Bronchial epithelial cell (primary cell): ENCODE measurements at regions not wholly inside any gene's neighbourhood (a gene's known extent, or its start where the extent isn't known, plus 50 kb on each side); places are given as distances from the start of the nearest gene placed in this dataset.

ENCODE experiments used
- DNase-seq: peaks from one replicate; pipeline ENCODE4 v3.0.0-alpha.2; 2010; ENCODE audit warnings: low read depth
- FAIRE-seq: peaks from 2 replicates; lab custom pipeline; 2011; peaks lifted over from hg19 to GRCh38; lab: Jason Lieb, UNC
- H3K27me3 ChIP-seq: 2 replicates; pipeline ENCODE4 v1.5.1; 2011; ENCODE audit warnings: low read length; ENCODE audit not compliant: control insufficient read depth, insufficient read depth
- H3K36me3 ChIP-seq: 2 replicates; pipeline ENCODE4 v1.5.1; 2011; ENCODE audit warnings: low read length; ENCODE audit not compliant: control insufficient read depth, insufficient read depth
- H3K4me3 ChIP-seq: 2 replicates; pipeline ENCODE4 v1.5.1; 2011; ENCODE audit warnings: mild to moderate bottlenecking, low read depth, low read length, control low read depth
- CTCF ChIP-seq: IDR thresholded peaks from 2 replicates; pipeline ENCODE4 v1.5.1; 2011; ENCODE audit warnings: mild to moderate bottlenecking, moderate library complexity, low read length, control low read depth, inconsistent platforms; ENCODE audit not compliant: insufficient read depth, severe bottlenecking

DNA sequence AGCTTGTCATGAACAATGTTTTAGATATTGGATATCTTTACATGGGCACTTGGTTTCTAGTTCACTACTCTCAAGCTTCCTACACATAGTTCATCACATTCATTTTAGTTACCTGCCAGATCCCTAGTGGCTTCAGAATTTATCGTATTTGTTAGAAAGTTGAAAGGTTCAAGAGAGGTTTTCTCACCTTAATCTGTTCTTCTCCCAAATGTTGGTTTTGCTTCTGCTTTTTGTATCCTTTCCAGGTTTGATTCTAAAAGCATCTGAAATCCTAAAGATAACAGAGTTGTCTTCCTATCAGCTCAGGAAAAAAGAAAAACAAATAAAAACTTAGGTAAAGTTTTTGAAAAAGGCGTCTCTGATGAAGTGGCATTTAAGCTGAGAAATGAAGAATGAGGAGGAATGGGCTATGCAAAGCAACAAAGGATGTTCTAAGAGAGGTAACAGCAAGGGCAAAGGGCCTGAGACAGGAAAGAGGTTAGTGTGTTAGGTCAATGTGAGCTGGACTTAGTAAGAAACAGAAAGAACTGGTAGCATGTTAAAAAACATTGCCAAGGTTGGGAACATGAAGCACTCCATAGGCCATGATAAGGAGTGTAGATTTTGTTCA lies 104.7 kb upstream of the CMC1 start:
- FAIRE-seq: no peak
- no peak for TF ChIP-seq CTCF
- Histone ChIP-seq H3K36me3 (no peaks in the 10 kb centered on the region), H3K27me3 (no peaks in the 10 kb centered on the region), H3K4me3 (no peak overlapping the region)
- no peak for DNase-seq

- no peak for TF ChIP-seq CTCF
- H3K36me3 ChIP-seq: no peaks in the 10 kb centered on the region
Observed at GRCh38 chr3:28138043-28138610, 103.3 kb upstream of the CMC1 start.

GRCh38 chr3:28139288-28139687 lies 102.1 kb upstream of the CMC1 start:
- Histone ChIP-seq H3K36me3 (no peaks in the 10 kb centered on the region), H3K27me3 (no peaks in the 10 kb centered on the region), H3K4me3 (no peak overlapping the region)
- FAIRE-seq (no peak), DNase-seq (no peak)
- TF ChIP-seq CTCF: no peak

More at GRCh38 chr3:28138043-28138610, 103.3 kb upstream of the CMC1 start:
- FAIRE-seq: no peak
- no peak for DNase-seq
- Histone ChIP-seq H3K27me3 (no peaks in the 10 kb centered on the region), H3K4me3 (no peak overlapping the region)

DNA sequence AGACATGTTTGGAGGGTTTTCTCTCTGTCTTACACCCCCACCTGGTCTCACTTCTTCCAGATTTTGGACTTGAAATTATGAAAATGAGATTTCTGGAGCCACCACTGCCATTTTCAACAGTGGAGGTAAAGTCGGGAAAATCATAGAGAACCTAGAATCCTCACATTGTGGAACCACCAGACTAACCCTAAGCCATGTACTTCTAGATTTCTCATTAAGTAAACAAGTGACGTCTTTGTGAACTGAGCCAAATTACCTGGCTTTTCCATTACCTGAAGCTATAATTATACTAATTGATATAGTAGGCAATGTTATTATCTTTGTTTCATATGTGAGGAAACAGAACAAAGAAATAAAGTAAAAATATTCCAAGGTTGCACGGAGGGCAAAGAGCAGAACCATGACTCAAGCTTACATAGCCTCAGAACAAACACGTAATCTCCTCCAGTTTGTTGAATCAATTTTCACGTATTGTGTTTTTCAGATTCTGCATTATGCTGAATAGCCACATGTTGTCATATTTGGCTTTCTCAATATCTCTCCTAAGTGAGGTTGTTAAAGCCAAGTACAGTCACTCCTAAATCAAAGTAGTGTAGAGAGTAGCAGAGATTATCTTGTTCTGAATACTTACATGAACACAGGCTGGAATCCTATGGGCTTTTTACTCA lies 101.3 kb upstream of the CMC1 start:
- FAIRE-seq (no peak), DNase-seq (peak; percentile 20)
- Histone ChIP-seq H3K4me3 (no peak overlapping the region), H3K27me3 (no peaks in the 10 kb centered on the region), H3K36me3 (no peaks in the 10 kb centered on the region)
- TF ChIP-seq CTCF: no peak

DNA sequence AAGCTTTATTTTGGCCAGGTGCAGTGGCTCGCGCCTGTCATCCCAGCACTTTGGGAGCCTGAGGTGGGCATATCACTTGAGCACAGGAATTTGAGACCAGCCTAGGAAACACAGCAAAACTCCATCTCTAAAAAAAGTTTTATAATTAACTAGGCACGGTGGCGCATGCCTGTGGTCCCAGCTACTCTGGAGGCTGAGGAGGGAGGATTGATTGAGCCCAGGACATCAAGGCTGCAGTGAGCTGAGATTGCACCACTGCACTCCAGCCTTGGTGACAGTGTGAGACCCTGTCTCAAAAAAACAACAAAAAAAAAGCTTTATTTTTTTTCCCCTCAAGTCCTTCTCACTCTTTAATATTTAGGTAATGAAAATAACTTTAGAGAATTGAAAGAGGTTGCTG lies 100.8 kb upstream of the CMC1 start:
- no peak overlapping the region for H3K4me3 ChIP-seq
- no peak for TF ChIP-seq CTCF
- H3K36me3 ChIP-seq: no peaks in the 10 kb centered on the region
- DNase-seq (no peak), FAIRE-seq (no peak)
- H3K27me3 ChIP-seq: no peaks in the 10 kb centered on the region
